Spinal cord (tissue), 9 donors: ENCODE measurements at regions not wholly inside any gene's neighbourhood (a gene's known extent, or its start where the extent isn't known, plus 50 kb on each side); places are given as distances from the start of the nearest gene placed in this dataset.
A peak's percentile ranks its signal among the peaks of the same experiment; 100 is the strongest.

Experiments
- DNase-seq, 6 donors: peaks; one replicate each; pipeline versions ENCODE4 v3.0.0 to v3.0.0-alpha.2; 2013 to 2015; ENCODE audit warnings: low spot score in 6 of 6, low read depth in 4 of 6
- H3K27ac ChIP-seq: one replicate; pipeline ENCODE4 v1.5.1; 2013; ENCODE audit warnings: low read depth, low read length, control low read depth
- H3K27me3 ChIP-seq: one replicate; pipeline ENCODE4 v1.6.1; 2013; ENCODE audit warnings: low read length; ENCODE audit not compliant: control insufficient read depth, insufficient read depth
- H3K36me3 ChIP-seq: one replicate; pipeline ENCODE4 v1.6.1; 2013; ENCODE audit warnings: low read length; ENCODE audit not compliant: control insufficient read depth, insufficient read depth
- H3K4me1 ChIP-seq: one replicate; pipeline ENCODE4 v1.6.1; 2013; ENCODE audit warnings: low read length; ENCODE audit not compliant: control insufficient read depth, insufficient read depth
- H3K4me3 ChIP-seq: one replicate; pipeline ENCODE4 v1.5.1; 2013; ENCODE audit warnings: low read depth, low read length, control low read depth
- H3K9me3 ChIP-seq: one replicate; pipeline ENCODE4 v1.6.1; 2013; ENCODE audit warnings: low read length; ENCODE audit not compliant: control insufficient read depth, insufficient read depth
- WGBS: methylation state at CpG from one replicate; pipeline ENCODE4 v1.1.5; 2013; ENCODE audit warnings: missing lambda C conversion rate; ENCODE audit not compliant: insufficient coverage; 5-methylcytosine and 5-hydroxymethylcytosine counted together
- donor health status: healthy.

DNA sequence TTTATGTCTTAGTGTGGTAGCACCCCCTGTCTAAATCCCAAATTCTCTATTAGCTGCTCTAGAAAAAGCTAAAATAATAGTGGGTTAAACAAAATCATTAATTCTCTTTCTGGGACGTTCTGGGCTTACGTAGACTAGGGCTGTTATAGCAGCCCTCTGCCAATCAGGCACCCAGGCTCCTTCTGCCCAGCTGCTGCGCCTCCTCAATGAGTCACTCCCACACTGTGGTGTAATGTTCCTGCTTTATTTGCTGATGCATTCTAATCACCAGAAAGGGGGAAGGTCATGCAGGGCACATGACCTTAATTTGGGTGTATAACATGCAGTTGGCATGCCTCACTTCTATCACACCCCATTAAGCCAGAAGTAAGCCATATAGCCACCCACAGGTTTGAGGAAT lies 294.5 kb downstream of the GALC start:
- WGBS = no CpG with 5 or more reads among the region's 3 CpGs
- Histone ChIP-seq H3K27me3 (no peaks in the 10 kb centered on the region), H3K36me3 (no peaks in the 10 kb centered on the region), H3K4me1 (peaks cover 4% of the 10 kb centered on the region), H3K27ac (no peak overlapping the region), H3K9me3 (no peaks in the 10 kb centered on the region), H3K4me3 (no peak overlapping the region)
- no peak for DNase-seq

DNA sequence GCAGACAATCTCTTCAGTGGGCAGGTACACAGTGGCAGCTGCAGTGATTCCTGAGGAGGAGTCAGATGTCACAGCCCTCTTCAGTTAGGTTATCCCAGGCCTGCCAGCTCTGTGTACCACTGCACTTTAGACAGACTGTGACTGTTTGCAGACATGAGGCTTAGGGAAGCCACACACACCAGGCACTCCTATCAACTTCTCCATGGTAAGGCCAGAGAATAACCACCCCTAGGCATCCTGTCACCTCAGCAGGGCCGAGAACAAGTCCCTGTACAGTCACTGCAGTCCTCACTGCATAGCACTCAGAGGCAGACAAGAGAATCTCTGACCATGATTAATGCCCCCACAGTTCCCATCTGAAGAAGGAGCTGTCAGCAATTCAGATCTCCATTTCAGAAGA lies 296.5 kb downstream of the GALC start:
- H3K4me3 ChIP-seq = no peak overlapping the region
- H3K27ac ChIP-seq = peak overlapping the region; percentile 29
- peaks cover 4% of the 10 kb centered on the region for H3K4me1 ChIP-seq
- WGBS = 63% methylated on average over 1 of the region's 1 CpG
- DNase-seq = peak in 1 of 6 donors; percentile 10
- H3K9me3 ChIP-seq = no peaks in the 10 kb centered on the region
- H3K27me3 ChIP-seq = no peaks in the 10 kb centered on the region
- H3K36me3 ChIP-seq = no peaks in the 10 kb centered on the region

DNA sequence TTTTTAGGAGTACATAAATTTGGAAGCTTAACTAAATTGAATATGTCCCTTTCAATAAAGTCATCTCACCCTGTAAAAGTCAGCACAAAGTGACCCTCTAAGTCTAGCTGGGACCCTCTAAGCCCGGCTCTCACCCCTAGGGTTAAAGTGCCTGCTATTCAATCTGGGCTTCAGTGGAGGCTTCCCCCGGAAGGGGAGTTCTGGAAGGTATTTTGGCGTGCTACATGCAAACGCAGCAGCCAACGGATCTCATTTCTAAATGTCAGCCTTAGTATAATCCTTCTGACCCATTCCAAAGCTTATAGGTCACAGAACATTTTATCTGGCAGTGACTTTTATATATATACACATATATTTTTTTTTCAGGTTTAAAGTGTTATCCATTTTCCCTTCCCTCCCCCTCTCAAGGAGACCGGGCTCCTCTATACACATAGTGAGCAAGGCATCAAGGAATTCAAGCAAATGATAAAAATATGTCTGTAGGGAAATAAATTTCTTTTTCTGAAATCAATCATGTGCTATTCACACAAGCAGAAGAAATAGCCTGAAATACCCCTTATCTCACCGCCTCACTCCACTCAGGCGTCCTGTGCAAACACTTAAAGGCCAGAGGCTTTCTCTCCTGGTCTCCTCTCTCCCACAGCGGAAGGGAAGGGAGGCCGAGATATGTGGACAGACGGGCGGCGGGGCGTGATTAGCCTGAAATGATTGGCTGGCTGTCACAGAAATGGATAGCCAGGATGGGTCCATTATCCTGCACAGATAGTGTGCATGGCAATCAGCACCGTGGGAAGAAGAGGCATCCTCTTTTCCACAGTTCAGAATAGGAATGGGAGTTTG lies 301.7 kb downstream of the GALC start:
- WGBS = 84% methylated on average over 6 of the region's 15 CpGs
- no peaks in the 10 kb centered on the region for H3K9me3 ChIP-seq
- H3K27me3 ChIP-seq = no peaks in the 10 kb centered on the region
- H3K36me3 ChIP-seq = no peaks in the 10 kb centered on the region
- H3K27ac ChIP-seq = no peak overlapping the region
- H3K4me3 ChIP-seq = no peak overlapping the region
- no peak for DNase-seq
- peaks cover under 1% of the 10 kb centered on the region for H3K4me1 ChIP-seq

- 52% methylated on average over 3 of the region's 3 CpGs for WGBS
- H3K4me3 ChIP-seq = no peak overlapping the region
- DNase-seq = no peak
- no peaks in the 10 kb centered on the region for H3K36me3 ChIP-seq
- no peaks in the 10 kb centered on the region for H3K9me3 ChIP-seq
- H3K27ac ChIP-seq = no peak overlapping the region
- H3K4me1 ChIP-seq = no peaks in the 10 kb centered on the region
- H3K27me3 ChIP-seq = no peaks in the 10 kb centered on the region
Measured at GRCh38 chr14:87690076-87690613, 302.8 kb downstream of the GALC start.

DNA sequence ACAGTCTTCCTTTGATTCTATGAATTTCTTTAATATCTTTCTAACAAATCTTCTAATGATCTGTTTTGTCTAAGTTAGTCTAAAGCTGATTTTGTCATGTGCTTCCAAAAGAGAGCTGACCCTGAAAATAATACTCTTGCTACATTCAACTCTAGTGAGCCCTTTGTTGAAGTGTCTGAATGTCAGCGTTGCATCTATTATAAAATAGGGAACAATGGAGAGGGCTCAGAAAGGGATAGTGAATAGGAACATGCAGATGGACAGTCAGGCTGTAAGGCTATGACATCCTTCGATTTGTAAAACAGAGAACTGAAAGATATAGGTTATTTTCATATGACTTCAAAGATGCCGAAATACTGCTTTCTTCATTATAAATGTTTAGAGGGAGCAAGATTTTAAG lies 304.5 kb downstream of the GALC start:
- H3K4me1 ChIP-seq = no peaks in the 10 kb centered on the region
- no peak overlapping the region for H3K4me3 ChIP-seq
- no peaks in the 10 kb centered on the region for H3K9me3 ChIP-seq
- no peaks in the 10 kb centered on the region for H3K36me3 ChIP-seq
- DNase-seq = no peak
- WGBS = 83% methylated on average over 1 of the region's 3 CpGs
- H3K27ac ChIP-seq = no peak overlapping the region
- no peaks in the 10 kb centered on the region for H3K27me3 ChIP-seq

DNA sequence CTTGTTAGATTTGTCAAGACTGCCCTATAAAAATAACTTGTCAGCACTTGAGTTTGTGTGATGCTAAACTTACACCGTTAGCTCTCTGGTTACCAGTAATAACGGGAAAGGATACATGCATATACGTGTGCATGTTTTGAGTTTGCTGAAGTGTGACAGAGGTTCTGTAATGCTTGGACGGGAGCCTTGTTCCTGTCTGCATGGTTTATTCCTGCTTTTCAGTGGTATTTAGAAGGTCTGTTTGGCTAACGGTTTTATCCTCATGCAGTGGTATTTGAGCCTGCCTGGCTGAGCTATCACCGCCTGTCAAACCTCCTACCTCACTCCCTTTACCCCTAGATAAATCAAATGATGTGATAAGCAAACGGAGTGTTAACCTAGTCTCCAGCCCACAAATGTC lies 305.6 kb downstream of the GALC start:
- H3K9me3 ChIP-seq = no peaks in the 10 kb centered on the region
- H3K4me1 ChIP-seq = no peaks in the 10 kb centered on the region
- WGBS = 64% methylated on average over 4 of the region's 7 CpGs
- H3K27me3 ChIP-seq = no peaks in the 10 kb centered on the region
- DNase-seq = peak in 1 of 6 donors; percentile 45
- no peak overlapping the region for H3K4me3 ChIP-seq
- H3K27ac ChIP-seq = peak overlapping the region; percentile 70
- H3K36me3 ChIP-seq = no peaks in the 10 kb centered on the region

GRCh38 chr14:87686746-87687145 lies 306.2 kb downstream of the GALC start:
- peak overlapping the region; percentile 70 for H3K27ac ChIP-seq
- H3K36me3 ChIP-seq = no peaks in the 10 kb centered on the region
- H3K27me3 ChIP-seq = no peaks in the 10 kb centered on the region
- H3K4me1 ChIP-seq = no peaks in the 10 kb centered on the region
- H3K4me3 ChIP-seq = no peak overlapping the region
- no peaks in the 10 kb centered on the region for H3K9me3 ChIP-seq
- DNase-seq = peak in 1 of 6 donors; percentile 79
- WGBS = no CpG with 5 or more reads among the region's 1 CpG

DNA sequence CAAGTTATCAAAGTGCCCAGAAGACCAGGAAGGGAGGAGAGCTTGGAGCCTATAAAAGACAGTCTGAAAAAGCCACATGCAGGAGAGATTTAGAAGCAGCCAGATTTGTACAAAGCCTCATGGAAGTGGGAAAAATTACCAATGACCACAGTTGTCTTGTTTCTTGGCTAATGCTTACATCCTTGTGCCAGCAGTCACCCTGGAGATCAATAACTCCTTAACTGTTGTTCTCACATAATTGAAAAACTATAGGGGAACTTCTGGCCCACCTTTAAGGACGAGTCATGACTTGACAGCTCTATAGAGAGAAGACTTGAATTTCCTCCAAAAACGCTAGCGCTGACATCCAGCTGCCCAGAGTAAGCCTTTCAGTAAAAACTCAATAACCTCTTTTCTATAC lies 313.1 kb downstream of the GALC start:
- H3K36me3 ChIP-seq = no peaks in the 10 kb centered on the region
- H3K4me1 ChIP-seq = no peaks in the 10 kb centered on the region
- H3K27ac ChIP-seq = peak overlapping the region; percentile 34
- no peaks in the 10 kb centered on the region for H3K9me3 ChIP-seq
- DNase-seq = peak in 5 of 6 donors; percentile 46 to 84 (median 58)
- no peak overlapping the region for H3K4me3 ChIP-seq
- WGBS = no CpG with 5 or more reads among the region's 3 CpGs
- no peaks in the 10 kb centered on the region for H3K27me3 ChIP-seq

GRCh38 chr14:87678624-87679023 lies 314.4 kb downstream of the GALC start:
- 40% methylated on average over 1 of the region's 4 CpGs for WGBS
- no peaks in the 10 kb centered on the region for H3K36me3 ChIP-seq
- DNase-seq = no peak
- H3K4me3 ChIP-seq = no peak overlapping the region
- H3K27ac ChIP-seq = peak overlapping the region; percentile 34
- no peaks in the 10 kb centered on the region for H3K9me3 ChIP-seq
- no peaks in the 10 kb centered on the region for H3K4me1 ChIP-seq
- no peaks in the 10 kb centered on the region for H3K27me3 ChIP-seq
